HG02981 (cell line): ENCODE measurements at regions not wholly inside any gene's neighbourhood (a gene's known extent, or its start where the extent isn't known, plus 50 kb on each side); places are given as distances from the start of the nearest gene placed in this dataset.
A peak's percentile ranks its signal among the peaks of the same experiment; 100 is the strongest.
"Not testable (repeated sequence)": the region's sequence is repeated elsewhere in the genome, so short reads cannot be mapped to it uniquely, and the experiment has no call there.

Experiments used
- ATAC-seq: cut with Tn5 transposase; IDR thresholded peaks from one replicate; pipeline ENCODE4 v1.9.1; 2021; ENCODE audit warnings: mild to moderate bottlenecking, moderate library complexity; ENCODE audit not compliant: unreplicated experiment

DNA sequence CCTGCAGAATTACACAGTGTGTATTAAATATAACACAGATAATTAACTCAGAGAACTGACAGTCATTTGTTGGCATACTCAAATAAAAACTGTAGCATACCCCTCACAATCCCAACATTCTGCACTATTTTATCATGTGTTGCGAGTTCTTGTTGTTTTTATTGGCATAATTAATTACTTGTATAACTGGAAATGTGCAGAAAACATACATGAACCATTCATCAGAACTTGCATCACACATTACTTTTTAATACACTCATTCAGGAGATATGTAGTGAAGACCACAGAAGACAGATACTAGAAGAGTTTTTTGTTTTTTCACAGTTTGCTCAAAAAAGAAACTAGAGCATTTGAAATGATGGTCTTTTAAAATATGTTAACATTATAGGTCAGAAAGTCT lies 74.6 kb upstream of the NEIL3 start:
- ATAC-seq: no peak

DNA sequence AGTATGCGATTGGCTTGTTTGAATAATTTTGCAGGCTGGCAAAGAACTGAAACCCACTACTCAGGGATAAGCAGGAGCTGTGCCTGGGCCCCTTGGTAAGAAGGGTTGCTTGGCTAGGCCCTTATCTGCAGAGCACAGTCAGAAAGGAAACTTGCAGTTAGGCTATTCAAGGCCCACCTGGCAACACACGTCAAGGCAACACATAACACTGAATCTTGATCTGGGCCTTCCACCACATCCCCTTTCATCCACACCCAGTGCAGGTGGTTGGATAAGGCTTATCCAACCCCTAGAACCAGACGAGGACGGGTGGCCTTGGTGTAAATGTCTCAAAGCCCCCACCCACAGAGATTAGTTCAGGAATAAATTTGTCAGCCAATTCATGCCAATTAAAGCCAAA lies 72.8 kb upstream of the NEIL3 start:
- ATAC-seq: no peak

DNA sequence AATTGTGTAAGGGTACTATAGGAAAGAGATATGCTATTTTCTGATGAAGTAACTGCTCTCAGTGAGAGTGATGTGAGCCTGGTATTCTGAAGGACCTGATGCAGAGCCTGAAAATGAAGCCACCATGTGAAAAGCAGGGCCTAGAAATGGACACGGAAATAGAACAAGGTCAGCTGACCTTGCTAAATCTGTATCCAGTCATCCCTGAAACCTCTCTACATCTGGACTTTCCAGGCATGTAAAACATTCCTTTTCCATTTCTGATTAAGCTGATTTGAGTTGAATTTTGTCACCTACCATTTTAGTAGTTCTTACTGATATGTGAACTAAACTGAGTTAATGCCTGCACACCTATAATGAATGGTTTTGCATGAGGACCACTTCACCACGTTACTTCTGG lies 72.4 kb upstream of the NEIL3 start:
- ATAC-seq: no peak

DNA sequence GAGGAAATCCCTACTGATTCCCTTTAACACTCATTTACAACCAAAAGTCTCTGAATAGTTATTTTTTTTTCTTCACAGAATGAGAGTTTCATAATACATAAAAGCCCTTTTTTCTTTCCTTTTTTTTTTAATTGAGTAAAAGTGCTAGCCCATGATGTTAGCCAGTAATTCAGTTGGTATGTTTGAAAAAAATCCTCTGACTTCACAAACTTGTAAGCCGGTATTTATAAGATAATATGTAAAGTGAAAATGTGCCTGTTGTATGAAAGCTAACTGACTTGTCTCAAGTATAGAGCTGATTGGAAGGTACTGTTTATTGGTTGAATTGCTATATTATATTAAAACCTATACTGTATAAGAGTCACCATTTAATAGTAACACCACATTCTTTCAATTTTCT lies 70.2 kb upstream of the NEIL3 start:
- ATAC-seq: no peak

DNA sequence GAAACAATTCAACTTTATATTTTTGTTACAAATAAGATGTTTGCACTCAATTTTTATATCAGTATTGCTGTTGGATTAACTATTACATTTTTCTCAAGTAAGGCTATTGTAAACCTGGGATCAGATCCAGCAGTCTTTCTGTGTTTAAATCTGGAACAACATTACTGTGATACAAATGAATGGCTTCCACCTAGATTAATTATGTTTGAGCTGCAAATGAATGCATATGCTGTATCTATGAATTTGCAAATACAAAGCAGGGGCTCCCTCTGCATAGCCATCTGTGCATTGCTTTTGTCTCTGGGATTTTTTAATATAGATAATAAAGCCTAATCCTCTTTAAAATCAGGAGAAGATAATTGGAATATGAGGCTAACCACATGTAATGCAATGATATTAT lies 69.8 kb upstream of the NEIL3 start:
- ATAC-seq: no peak

DNA sequence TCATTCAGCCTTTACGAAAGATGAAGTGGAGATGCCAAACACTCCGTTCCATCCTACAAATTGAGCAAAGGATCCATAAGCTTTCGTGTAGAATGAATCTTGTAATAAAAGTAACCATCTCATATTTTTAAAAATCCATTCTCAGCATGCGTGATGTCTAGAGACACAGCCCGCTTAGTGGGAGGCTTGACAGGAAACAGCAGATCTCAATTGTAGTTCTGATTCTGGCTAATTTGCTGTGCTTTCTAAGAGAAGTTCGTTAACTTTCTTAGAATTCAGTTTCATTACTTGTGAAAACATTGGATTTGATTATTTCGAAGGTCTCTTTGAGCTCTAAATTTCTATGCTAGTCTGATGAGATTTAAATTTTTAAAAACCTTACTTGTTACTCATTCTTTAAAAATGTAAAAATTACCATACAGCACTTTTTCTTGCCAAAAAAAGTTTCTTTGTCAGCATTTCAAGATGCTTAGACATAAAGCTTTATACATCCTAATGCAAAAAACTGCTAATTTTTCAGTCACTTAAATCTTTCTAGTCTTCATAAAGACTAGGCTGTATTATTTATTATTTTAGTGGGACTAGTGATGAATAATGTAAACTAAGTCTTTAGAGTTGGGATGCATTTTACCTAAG lies 66.9 kb upstream of the NEIL3 start:
- ATAC-seq: no peak

DNA sequence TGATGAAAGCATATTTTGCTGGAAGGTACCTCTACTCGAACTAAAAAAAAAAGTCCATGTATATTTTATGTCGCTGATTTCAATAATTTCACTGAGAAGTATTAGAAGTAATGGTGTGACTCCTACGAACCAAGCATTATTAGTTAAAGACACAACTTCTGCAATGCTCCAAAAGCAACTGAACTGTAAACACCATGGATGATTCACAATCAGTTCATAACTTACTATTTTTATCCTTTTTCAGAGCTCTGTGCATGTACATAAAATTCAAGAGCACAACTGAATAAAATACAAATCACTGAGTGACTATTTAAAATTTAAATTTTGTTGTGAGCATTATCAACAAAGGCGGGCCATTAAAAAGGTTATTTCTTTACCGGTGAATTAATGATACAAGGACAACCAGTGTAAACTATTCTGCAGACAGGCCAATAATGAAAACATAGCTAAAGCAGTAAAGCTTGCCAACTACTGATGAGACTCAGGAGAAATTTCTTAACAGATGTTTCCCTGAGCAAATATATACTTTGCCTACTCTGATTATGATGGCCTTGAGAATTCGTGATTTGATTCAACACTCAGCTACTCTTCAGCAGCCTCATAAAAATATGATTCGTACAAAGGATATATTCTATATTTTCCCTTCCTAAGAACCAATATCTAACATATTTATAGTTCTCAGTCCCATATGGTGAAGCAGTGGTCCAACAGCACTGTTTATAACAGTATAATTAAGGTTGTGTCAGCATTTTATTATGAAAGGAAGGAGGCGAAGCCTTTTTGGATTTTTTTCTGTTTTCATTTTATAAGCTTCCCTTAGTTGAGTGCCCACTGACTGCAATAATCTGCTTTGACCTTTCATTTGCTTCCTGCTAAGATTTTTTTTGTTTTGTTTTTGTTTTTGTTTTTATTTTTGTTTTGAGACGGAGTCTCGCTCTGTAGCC lies 62.8 kb upstream of the NEIL3 start:
- ATAC-seq: no peak

DNA sequence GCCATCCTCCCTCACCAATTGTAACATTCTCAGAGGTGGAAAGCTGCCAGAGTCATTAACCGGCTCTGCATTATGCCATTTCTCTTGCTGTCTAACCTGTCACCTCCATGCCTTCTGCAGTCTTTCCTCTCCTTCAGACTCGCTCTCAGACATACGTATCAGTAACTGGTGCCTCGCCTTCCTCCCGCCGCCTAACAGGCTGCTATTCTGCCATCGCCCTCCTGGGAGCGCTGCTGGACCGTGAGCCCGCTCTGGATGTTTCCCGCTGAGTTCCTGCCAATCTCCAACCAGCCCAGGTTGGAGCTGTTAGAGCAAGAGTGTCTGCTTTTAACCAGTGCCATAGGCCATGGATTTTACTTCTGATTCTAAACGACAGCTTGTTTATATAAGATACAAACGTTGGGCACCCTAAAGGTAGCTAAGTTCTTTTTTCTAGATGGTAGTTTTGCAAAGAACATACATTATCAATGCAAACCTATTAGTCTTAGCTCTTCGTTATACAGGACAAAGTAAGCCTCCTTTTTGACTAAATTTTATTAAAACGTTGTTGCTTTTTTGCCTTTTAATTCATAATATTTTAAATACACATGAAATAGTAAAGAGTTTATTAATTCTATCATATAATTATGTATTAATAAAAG lies 59.5 kb upstream of the NEIL3 start:
- peak; percentile 96 for ATAC-seq

DNA sequence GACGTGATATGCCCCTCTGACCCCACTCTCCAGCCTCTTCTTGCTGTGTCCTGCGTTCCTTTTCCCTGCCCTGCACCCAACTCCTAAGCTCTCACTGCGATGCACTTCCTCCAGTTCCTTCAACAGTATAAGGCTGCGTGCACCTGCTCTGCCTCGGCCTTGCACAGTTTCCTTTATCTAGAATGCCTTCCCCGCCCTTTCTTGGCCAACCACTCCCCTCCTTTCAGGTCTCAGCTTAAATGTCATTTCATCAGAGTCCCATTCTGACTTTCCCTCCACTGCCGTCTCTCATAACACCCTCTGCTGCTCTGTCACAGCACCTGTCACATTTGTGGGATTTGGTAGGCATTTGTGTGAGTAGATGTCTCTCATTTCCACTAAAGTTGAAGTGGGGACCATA lies 58.4 kb upstream of the NEIL3 start:
- ATAC-seq: no peak

DNA sequence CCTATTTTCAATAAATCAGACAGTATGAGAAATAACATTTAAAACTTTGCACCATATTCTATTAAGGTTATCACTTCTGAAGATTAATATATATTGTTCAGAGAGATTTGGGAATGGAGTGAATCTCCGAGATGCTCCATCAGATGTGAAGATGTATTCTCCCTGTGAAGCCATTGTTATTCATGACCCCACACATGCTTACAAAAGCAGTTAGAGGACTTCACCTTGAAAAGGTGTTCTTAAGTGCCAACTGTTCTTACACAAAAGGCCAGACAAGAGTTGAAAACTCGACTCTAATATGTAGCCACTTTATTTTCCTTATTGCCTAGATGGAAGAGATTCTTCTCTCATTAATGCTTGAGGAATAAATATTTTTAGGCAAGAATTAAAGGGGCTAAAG lies 54.3 kb upstream of the NEIL3 start:
- no peak for ATAC-seq

DNA sequence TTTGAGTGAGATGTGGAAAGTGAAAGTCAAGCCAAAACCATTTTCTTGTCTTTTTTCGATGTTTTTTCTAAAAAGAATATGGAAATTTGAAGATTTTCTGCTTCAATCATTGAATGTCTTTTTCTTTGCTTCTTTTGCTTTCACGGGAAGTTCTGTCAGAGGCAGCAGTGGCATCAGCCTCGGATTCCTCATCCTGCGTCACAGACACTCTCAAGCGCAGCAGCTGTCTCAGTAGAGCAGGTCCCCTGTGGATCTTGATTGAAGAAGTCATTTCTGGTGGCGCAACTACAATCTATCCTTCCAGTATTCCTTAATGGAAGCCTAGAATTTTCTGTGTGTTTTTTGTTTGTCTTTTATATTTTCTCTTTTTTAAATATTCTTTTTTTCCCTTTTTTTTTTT lies 52.7 kb upstream of the NEIL3 start:
- no peak for ATAC-seq

DNA sequence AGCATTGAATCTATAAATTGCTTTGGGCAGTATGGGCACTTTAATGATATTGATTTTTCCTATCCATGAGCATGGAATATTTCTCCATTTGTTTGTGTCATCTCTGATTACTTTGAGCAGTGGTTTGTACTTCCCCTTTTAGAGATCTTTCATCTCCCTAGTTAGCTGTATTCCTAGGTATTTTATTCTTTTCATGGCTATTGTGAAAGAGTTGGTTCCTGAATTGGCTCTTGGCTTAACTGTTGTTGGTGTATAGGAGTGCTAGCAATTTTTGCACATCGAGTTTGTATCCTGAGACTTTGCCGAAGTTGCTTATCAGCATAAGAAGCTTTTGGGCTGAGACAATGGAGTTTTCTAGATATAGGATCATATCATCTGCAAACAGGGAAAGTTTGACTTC lies 50.2 kb upstream of the NEIL3 start:
- ATAC-seq: not testable (repeated sequence)
